SU-DHL-6 (cell line): ENCODE measurements at regions not wholly inside any gene's neighbourhood (a gene's known extent, or its start where the extent isn't known, plus 50 kb on each side); places are given as distances from the start of the nearest gene placed in this dataset.

Source experiments
- CTCF ChIP-seq: fragments of 200-600 bp; sonication (generic); IDR thresholded peaks from one replicate; pipeline ENCODE4 v1.5.1; 2017; ENCODE audit warnings: antibody characterized with exemption, mild to moderate bottlenecking, low read length, moderate library complexity; ENCODE audit not compliant: insufficient read depth, poor library complexity, severe bottlenecking
- EZH2phosphoT487 ChIP-seq: fragments of 200-600 bp; sonication (generic), shearing (Covaris generic); conservative IDR thresholded peaks from 2 replicates; pipeline ENCODE4 v1.6.1; 2018; ENCODE audit warnings: mild to moderate bottlenecking, antibody characterized with exemption, low read length, moderate library complexity, mixed read lengths

GRCh38 chr10:62904281-62904875 is 88.2 kb upstream of the EGR2 start:
- TF ChIP-seq CTCF (no peak), EZH2phosphoT487 (no peak)
